Astrocyte of the cerebellum (primary cell): ENCODE measurements at regions not wholly inside any gene's neighbourhood (a gene's known extent, or its start where the extent isn't known, plus 50 kb on each side); places are given as distances from the start of the nearest gene placed in this dataset.

Source experiments
- DNase-seq: peaks from one replicate; pipeline ENCODE4 v3.0.0-alpha.2; 2011; ENCODE audit warnings: low read depth
- H3K4me3 ChIP-seq: 2 replicates; pipeline ENCODE4 v1.5.1; 2011; ENCODE audit warnings: mild to moderate bottlenecking, low read depth, low read length, moderate library complexity
- in situ Hi-C: cut with HindIII; loops from 2 replicates; pipeline ENCODE4 v1.10.0; 2017; ENCODE audit warnings: low sequenced_read_pairs
- TF ChIP-seq, protein P1 (sequence below): IDR thresholded peaks from 2 replicates; pipeline ENCODE4 v1.5.1; 2012; ENCODE audit warnings: low read length, low read depth, moderate library complexity, mild to moderate bottlenecking; ENCODE audit errors: missing control alignments

GRCh38 chr2:6369266-6369665 is 496.4 kb downstream of the CMPK2 start:
- H3K4me3 ChIP-seq, result no peak overlapping the region
- in situ Hi-C loops, result no loop called here
- TF ChIP-seq, protein P1, sequence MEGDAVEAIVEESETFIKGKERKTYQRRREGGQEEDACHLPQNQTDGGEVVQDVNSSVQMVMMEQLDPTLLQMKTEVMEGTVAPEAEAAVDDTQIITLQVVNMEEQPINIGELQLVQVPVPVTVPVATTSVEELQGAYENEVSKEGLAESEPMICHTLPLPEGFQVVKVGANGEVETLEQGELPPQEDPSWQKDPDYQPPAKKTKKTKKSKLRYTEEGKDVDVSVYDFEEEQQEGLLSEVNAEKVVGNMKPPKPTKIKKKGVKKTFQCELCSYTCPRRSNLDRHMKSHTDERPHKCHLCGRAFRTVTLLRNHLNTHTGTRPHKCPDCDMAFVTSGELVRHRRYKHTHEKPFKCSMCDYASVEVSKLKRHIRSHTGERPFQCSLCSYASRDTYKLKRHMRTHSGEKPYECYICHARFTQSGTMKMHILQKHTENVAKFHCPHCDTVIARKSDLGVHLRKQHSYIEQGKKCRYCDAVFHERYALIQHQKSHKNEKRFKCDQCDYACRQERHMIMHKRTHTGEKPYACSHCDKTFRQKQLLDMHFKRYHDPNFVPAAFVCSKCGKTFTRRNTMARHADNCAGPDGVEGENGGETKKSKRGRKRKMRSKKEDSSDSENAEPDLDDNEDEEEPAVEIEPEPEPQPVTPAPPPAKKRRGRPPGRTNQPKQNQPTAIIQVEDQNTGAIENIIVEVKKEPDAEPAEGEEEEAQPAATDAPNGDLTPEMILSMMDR, result no peak
- DNase-seq, result no peak

GRCh38 chr2:6370753-6371551 is 494.8 kb downstream of the CMPK2 start:
- in situ Hi-C loops, result no loop called here
- no peak for DNase-seq
- H3K4me3 ChIP-seq, result no peak overlapping the region
- TF ChIP-seq, protein P1, result no peak

GRCh38 chr2:6372317-6372901 is 493.3 kb downstream of the CMPK2 start:
- in situ Hi-C loops, result no loop called here
- TF ChIP-seq, protein P1, result no peak
- DNase-seq, result peak; percentile 69
- no peak overlapping the region for H3K4me3 ChIP-seq

DNA sequence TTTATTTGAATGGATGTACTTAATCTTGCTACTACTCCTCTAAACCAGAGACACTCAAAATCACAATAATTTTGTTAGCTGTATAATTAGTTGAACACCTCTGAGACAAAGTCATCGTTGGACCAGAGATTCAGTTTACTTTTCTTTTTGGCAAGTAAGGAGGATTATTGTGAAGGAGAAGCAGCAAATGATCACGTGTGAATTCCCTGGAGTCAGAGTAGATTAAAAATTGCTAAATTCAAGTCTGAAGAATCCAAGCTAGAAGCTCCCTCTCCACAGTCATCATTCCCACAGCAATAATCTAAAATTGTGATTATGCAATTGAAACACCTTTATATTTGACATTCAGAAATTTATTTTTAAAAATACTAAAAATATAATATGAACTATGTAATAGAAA is 484.4 kb downstream of the CMPK2 start:
- no peak for DNase-seq
- H3K4me3 ChIP-seq, result no peak overlapping the region
- TF ChIP-seq, protein P1, result no peak
- in situ Hi-C loops, result no loop called here

DNA sequence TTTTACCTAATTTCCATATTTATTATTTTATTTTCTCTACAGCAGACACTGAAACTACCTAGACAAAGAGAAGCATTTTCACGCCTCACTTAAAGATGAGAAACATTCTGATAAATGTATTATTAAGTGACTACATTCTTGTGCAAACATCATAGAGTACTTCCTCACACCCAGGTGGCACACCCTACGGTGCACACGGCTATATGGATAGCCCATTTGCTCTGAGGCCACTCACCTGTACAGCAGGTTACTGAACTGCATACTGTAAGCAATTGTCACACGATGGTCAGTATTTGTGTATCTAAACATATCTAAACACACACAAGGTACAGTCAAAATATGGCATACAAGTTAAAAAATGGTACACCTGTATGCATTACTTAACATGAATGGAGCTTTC is 481.4 kb downstream of the CMPK2 start:
- TF ChIP-seq, protein P1, result no peak
- no peak overlapping the region for H3K4me3 ChIP-seq
- no peak for DNase-seq
- in situ Hi-C loops, result no loop called here

- TF ChIP-seq, protein P1, result no peak
- no peak for DNase-seq
- no peak overlapping the region for H3K4me3 ChIP-seq
- in situ Hi-C loops, result no loop called here
Observed at GRCh38 chr2:6392354-6392753, 473.4 kb downstream of the CMPK2 start.
